K562 (cell line): ENCODE measurements at regions not wholly inside any gene's neighbourhood (a gene's known extent, or its start where the extent isn't known, plus 50 kb on each side); places are given as distances from the start of the nearest gene placed in this dataset.

Experiments used
- CBFA2T2 ChIP-seq: fragments of 450-650 bp; conservative IDR thresholded peaks from 2 replicates; pipeline ENCODE4 v1.6.1; 2017; ENCODE audit warnings: mild to moderate bottlenecking
- CBX3 ChIP-seq, 2 experiments: IDR thresholded peaks; 1 replicate in 1 of 2; 2 replicates in 1 of 2; pipeline ENCODE4 v1.6.1; 2012; ENCODE audit warnings: inconsistent platforms in 2 of 2, low read length in 2 of 2, borderline replicate concordance in 1 of 2, control low read depth in 1 of 2
- CEBPB ChIP-seq: fragments of 450-650 bp; IDR thresholded peaks from 2 replicates; pipeline ENCODE4 v1.6.1; 2016; ENCODE audit warnings: missing genetic modification characterization, missing compliant biosample characterization
- CTBP1 ChIP-seq: fragments of 450-650 bp; IDR thresholded peaks from 2 replicates; pipeline ENCODE4 v1.6.1; 2016; ENCODE audit warnings: borderline replicate concordance
- FOXM1 ChIP-seq, 2 experiments: fragments of 450-650 bp in 1 of 2; sonication (generic) in 1 of 2; formaldehyde crosslinking in 1 of 2; IDR thresholded peaks; 2 replicates each; pipeline versions ENCODE4 v1.6.1 to v1.9.0; 2017 to 2022; ENCODE audit warnings: low read depth in 2 of 2, mild to moderate bottlenecking in 2 of 2, missing genetic modification reagents in 1 of 2, moderate library complexity in 1 of 2
- HDAC1 ChIP-seq, 2 experiments: fragments of 450-650 bp; IDR thresholded peaks; 2 replicates each; pipeline ENCODE4 v1.6.1; 2016 to 2017; ENCODE audit warnings: inconsistent platforms in 1 of 2, mild to moderate bottlenecking in 1 of 2, moderate library complexity in 1 of 2
- HOXB6 ChIP-seq: fragments of 250-450 bp; sonication (Bioruptor Pico); IDR thresholded peaks from 2 replicates; pipeline ENCODE4 v1.5.1; 2022; ENCODE audit warnings: mild to moderate bottlenecking, borderline replicate concordance
- PML ChIP-seq: IDR thresholded peaks from 2 replicates; pipeline ENCODE4 v1.6.1; 2012; ENCODE audit warnings: low read length, inconsistent platforms
- SLC30A9 ChIP-seq: fragments of 250-450 bp; sonication (Bioruptor Pico); IDR thresholded peaks from 2 replicates; pipeline ENCODE4 v1.8.0; 2022; ENCODE audit warnings: mild to moderate bottlenecking, moderate library complexity
- TCF3 ChIP-seq: sonication (generic); formaldehyde crosslinking; IDR thresholded peaks from 2 replicates; pipeline ENCODE4 v1.4.0; 2020; ENCODE audit warnings: mild to moderate bottlenecking, missing genetic modification reagents
- ZNF384 ChIP-seq: IDR thresholded peaks from 2 replicates; pipeline ENCODE4 v1.6.1; 2012; ENCODE audit warnings: low read depth, low read length, improper control_type of control experiment
- ZNF766 ChIP-seq: fragments of 200-800 bp; sonication (Bioruptor generic); conservative IDR thresholded peaks from 2 replicates; pipeline ENCODE4 v1.6.1; 2016; ENCODE audit warnings: missing genetic modification characterization, missing compliant biosample characterization
- TF ChIP-seq, protein P1 (sequence below), 2 experiments: fragments of 450-650 bp; IDR thresholded peaks; 2 replicates each; pipeline ENCODE4 v1.6.1; 2016; ENCODE audit warnings: mild to moderate bottlenecking in 2 of 2, borderline replicate concordance in 1 of 2, low read depth in 1 of 2, moderate library complexity in 1 of 2
- TF ChIP-seq, protein P2 (sequence below), 2 experiments: IDR thresholded peaks in 1 of 2; conservative IDR thresholded peaks in 1 of 2; 2 replicates each; pipeline ENCODE4 v1.6.1; 2016; ENCODE audit warnings: low read depth in 2 of 2, mild to moderate bottlenecking in 1 of 2, missing compliant biosample characterization in 1 of 2, missing genetic modification characterization in 1 of 2, moderate library complexity in 1 of 2
- TF ChIP-seq, protein P3 (sequence below): sonication (generic); formaldehyde crosslinking; IDR thresholded peaks from 2 replicates; pipeline ENCODE4 v1.9.0; 2022; ENCODE audit warnings: mild to moderate bottlenecking, missing genetic modification reagents
- TF ChIP-seq, protein P4 (sequence below): fragments of 450-650 bp; IDR thresholded peaks from 2 replicates; pipeline ENCODE4 v1.6.1; 2016

DNA sequence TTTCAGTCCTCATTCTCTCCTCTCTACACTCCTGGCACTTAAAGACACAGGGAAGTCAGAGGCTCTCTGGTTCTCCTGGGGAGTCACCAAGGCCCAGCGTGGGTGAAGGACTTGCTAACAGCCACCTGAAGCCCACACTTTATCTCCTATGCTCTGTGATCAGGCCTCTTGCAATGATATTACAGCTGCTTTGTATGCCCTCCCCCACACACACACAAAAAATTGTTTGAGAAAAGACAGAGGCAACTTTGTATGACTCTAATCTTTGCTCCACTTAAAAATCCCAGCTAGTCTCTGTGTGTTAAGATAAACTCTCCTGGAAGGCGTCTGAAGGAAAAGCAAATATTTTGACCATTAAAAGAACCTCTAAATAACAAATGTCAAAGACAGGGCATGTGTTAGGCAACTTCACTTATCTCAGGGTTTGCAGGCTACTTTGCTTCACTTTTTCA is 507.2 kb downstream of the TNS3 start (continued):
- TF ChIP-seq, protein P1, sequence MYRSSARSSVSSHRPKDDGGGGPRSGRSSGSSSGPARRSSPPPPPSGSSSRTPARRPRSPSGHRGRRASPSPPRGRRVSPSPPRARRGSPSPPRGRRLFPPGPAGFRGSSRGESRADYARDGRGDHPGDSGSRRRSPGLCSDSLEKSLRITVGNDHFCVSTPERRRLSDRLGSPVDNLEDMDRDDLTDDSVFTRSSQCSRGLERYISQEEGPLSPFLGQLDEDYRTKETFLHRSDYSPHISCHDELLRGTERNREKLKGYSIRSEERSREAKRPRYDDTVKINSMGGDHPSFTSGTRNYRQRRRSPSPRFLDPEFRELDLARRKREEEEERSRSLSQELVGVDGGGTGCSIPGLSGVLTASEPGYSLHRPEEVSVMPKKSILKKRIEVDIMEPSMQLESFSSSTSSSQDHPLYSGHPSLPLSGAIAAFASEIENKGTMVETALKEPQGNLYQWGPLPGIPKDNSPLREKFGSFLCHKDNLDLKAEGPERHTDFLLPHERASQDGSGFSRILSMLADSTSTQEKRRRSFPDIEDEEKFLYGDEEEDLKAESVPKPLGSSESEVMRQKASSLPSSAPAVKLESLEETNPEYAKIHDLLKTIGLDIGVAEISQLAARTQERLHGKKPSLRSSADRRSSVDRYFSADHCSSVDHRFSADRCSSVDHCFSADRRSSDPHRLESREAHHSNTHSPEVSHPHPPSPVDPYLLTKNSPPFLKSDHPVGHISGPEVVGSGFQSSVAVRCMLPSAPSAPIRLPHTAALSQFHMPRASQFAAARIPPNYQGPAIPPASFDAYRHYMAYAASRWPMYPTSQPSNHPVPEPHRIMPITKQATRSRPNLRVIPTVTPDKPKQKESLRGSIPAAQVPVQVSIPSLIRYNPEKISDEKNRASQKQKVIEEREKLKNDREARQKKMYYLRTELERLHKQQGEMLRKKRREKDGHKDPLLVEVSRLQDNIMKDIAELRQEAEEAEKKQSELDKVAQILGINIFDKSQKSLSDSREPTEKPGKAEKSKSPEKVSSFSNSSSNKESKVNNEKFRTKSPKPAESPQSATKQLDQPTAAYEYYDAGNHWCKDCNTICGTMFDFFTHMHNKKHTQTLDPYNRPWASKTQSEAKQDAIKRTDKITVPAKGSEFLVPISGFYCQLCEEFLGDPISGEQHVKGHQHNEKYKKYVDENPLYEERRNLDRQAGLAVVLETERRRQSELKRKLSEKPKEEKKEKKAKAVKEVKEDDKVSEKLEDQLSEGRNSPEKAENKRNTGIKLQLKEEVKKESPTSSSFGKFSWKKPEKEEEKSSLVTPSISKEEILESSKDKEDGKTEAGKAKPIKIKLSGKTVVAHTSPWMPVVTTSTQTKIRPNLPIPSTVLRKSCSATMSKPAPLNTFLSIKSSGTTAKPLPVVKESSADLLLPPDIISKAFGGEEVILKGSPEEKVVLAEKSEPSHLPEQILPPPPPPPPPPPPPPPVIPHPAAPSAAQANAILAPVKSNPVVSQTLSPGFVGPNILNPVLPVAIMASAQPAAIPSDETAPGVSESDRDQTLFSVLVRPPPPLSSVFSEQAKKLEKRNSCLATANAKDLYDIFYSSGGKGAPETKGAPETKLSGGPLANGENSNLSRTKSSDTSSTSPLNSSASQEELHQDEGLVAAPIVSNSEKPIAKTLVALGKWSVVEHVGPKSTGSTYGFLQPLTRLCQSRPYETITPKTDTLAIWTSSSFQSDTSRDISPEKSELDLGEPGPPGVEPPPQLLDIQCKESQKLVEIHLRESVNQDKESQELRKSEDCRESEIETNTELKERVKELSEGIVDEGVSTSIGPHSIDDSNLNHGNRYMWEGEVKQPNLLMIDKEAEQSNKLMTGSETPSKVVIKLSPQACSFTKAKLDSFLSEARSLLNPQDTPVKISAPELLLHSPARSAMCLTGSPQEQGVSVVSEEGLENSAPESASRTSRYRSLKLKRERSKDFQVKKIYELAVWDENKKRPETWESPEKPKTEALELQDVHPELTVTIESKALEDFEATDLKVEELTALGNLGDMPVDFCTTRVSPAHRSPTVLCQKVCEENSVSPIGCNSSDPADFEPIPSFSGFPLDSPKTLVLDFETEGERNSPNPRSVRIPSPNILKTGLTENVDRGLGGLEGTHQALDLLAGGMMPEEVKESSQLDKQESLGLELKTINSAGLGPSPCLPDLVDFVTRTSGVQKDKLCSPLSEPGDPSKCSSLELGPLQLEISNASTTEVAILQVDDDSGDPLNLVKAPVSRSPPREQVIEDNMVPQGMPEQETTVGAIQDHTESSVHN (IDR thresholded peaks at IDR 0.05; ENCODE audit: borderline replicate concordance in 1 of 2, low read depth in 1 of 2): no peak
- peak in 1 of 2 experiments; percentile 55; a peak in 1 of 4 replicates for TF ChIP-seq HDAC1 (IDR thresholded peaks at IDR 0.05)
- no peak for TF ChIP-seq SLC30A9 (CRISPR knock-in tag)
- TF ChIP-seq ZNF384: peak; percentile 68; the same call in 1 of the 2 replicates
- TF ChIP-seq CBX3 (IDR thresholded peaks at IDR 0.05; ENCODE audit: borderline replicate concordance in 1 of 2, low read length in 2 of 2): no peak
- peak; percentile 40; the same call in 1 of the 2 replicates for TF ChIP-seq PML
- peak; percentile 30; the same call in 1 of the 2 replicates for TF ChIP-seq FOXM1 (IDR thresholded peaks at IDR 0.05; ENCODE audit: low read depth)
- TF ChIP-seq FOXM1 (CRISPR knock-in tag; IDR thresholded peaks at IDR 0.05; ENCODE audit: low read depth): no peak
- TF ChIP-seq, protein P2, sequence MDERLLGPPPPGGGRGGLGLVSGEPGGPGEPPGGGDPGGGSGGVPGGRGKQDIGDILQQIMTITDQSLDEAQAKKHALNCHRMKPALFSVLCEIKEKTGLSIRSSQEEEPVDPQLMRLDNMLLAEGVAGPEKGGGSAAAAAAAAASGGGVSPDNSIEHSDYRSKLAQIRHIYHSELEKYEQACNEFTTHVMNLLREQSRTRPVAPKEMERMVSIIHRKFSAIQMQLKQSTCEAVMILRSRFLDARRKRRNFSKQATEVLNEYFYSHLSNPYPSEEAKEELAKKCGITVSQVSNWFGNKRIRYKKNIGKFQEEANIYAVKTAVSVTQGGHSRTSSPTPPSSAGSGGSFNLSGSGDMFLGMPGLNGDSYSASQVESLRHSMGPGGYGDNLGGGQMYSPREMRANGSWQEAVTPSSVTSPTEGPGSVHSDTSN (CRISPR knock-in tag; IDR thresholded peaks at IDR 0.05; ENCODE audit: low read depth): no peak
- TF ChIP-seq, protein P2 (tag; conservative IDR thresholded peaks at IDR 0.05; ENCODE audit: low read depth): peak; percentile 84
- TF ChIP-seq, protein P3, sequence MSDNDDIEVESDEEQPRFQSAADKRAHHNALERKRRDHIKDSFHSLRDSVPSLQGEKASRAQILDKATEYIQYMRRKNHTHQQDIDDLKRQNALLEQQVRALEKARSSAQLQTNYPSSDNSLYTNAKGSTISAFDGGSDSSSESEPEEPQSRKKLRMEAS (CRISPR knock-in tag): no peak
- TF ChIP-seq CTBP1: no peak
- TF ChIP-seq TCF3 (CRISPR knock-in tag): peak; percentile 68
- TF ChIP-seq CBFA2T2: peak; percentile 84
- TF ChIP-seq, protein P4, sequence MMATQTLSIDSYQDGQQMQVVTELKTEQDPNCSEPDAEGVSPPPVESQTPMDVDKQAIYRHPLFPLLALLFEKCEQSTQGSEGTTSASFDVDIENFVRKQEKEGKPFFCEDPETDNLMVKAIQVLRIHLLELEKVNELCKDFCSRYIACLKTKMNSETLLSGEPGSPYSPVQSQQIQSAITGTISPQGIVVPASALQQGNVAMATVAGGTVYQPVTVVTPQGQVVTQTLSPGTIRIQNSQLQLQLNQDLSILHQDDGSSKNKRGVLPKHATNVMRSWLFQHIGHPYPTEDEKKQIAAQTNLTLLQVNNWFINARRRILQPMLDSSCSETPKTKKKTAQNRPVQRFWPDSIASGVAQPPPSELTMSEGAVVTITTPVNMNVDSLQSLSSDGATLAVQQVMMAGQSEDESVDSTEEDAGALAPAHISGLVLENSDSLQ: peak; percentile 28; the same call in 1 of the 2 replicates
- TF ChIP-seq ZNF766 (CRISPR knock-in tag): no peak
- no peak for TF ChIP-seq HOXB6
- TF ChIP-seq CEBPB (tag): peak; percentile 78
